ENCODE measurements at regions not wholly inside any gene's neighbourhood (a gene's known extent, or its start where the extent isn't known, plus 50 kb on each side); places are given as distances from the start of the nearest gene placed in this dataset.

GRCh38 chr9:25808554-25808953, 130.3 kb upstream of the TUSC1 start:
- no peak for TF ChIP-seq EZH2 (IDR thresholded peaks at IDR 0.05; ENCODE audit: insufficient read depth, poor library complexity, severe bottlenecking)
- no peak for TF ChIP-seq EZH2phosphoT487 (IDR thresholded peaks at IDR 0.05; ENCODE audit: insufficient read depth, low read depth)
